H1 (cell line): ENCODE measurements at regions not wholly inside any gene's neighbourhood (a gene's known extent, or its start where the extent isn't known, plus 50 kb on each side); places are given as distances from the start of the nearest gene placed in this dataset.

ENCODE experiments used
- CEBPB ChIP-seq: IDR thresholded peaks from 2 replicates; pipeline ENCODE4 v1.6.1; 2012; ENCODE audit warnings: low read depth, low read length
- FOSL1 ChIP-seq: IDR thresholded peaks from 2 replicates; pipeline ENCODE4 v1.6.1; 2011; ENCODE audit warnings: mild to moderate bottlenecking, low read depth, low read length, moderate library complexity; ENCODE audit not compliant: insufficient read depth
- POLR2A ChIP-seq, 2 experiments: IDR thresholded peaks; 1 replicate in 1 of 2; 2 replicates in 1 of 2; pipeline ENCODE4 v1.6.1; 2011; ENCODE audit warnings: low read depth in 2 of 2, low read length in 2 of 2, mild to moderate bottlenecking in 2 of 2; ENCODE audit errors: control extremely low read depth in 1 of 2
- TF ChIP-seq, protein P1 (sequence below), 3 experiments: IDR thresholded peaks; 1 replicate in 2 of 3; 2 replicates in 1 of 3; pipeline versions ENCODE4 v1.5.1 to v1.6.1; 2011; ENCODE audit warnings: low read length in 3 of 3, mild to moderate bottlenecking in 3 of 3, inconsistent platforms in 2 of 3, low read depth in 1 of 3, moderate library complexity in 1 of 3; ENCODE audit not compliant: insufficient read depth in 1 of 3; ENCODE audit errors: control extremely low read depth in 1 of 3
- TF ChIP-seq, protein P2 (sequence below): IDR thresholded peaks from 2 replicates; pipeline ENCODE4 v1.6.1; 2012; ENCODE audit warnings: low read length, inconsistent platforms

DNA sequence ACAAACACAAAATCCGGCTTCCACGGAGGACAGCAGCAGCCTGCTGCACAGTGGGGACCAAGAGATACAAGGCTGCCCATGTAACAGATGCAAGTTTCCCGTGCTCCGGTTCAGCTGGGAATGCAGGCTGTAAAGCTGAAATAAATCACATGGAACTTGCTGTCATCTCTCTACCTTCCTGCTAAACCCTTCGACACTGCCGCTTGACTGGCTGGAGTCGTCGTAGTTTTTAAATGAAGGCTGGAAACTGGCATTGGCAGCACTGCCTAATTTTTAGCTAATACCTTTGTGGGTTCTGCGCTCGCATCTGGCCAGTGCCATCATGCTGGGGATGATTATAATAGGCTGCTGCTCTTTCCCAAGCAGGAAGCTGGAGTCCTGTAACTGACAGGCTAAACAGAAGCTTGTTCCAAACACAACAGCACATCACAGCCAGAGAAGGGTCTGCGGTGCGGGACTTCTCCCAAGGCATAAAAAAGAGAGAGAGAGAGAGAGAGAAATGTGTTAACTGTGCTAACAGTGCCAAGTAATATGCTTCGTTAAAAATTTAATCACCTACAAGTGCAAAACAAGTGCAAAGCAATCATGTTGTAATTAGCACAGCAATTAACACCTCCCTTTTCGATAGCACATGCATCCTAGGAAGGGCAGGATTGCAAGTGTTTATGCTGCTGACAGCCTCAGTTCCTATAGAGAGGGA, 146.1 kb downstream of the TFAP2A start:
- TF ChIP-seq, protein P1, sequence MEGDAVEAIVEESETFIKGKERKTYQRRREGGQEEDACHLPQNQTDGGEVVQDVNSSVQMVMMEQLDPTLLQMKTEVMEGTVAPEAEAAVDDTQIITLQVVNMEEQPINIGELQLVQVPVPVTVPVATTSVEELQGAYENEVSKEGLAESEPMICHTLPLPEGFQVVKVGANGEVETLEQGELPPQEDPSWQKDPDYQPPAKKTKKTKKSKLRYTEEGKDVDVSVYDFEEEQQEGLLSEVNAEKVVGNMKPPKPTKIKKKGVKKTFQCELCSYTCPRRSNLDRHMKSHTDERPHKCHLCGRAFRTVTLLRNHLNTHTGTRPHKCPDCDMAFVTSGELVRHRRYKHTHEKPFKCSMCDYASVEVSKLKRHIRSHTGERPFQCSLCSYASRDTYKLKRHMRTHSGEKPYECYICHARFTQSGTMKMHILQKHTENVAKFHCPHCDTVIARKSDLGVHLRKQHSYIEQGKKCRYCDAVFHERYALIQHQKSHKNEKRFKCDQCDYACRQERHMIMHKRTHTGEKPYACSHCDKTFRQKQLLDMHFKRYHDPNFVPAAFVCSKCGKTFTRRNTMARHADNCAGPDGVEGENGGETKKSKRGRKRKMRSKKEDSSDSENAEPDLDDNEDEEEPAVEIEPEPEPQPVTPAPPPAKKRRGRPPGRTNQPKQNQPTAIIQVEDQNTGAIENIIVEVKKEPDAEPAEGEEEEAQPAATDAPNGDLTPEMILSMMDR (IDR thresholded peaks at IDR 0.05; ENCODE audit: control extremely low read depth in 1 of 3, insufficient read depth in 1 of 3, low read depth in 1 of 3, low read length in 3 of 3): no peak
- no peak for TF ChIP-seq CEBPB
- no peak for TF ChIP-seq POLR2A (IDR thresholded peaks at IDR 0.05; ENCODE audit: control extremely low read depth in 1 of 2, low read depth in 2 of 2, low read length in 2 of 2)
- TF ChIP-seq, protein P2, sequence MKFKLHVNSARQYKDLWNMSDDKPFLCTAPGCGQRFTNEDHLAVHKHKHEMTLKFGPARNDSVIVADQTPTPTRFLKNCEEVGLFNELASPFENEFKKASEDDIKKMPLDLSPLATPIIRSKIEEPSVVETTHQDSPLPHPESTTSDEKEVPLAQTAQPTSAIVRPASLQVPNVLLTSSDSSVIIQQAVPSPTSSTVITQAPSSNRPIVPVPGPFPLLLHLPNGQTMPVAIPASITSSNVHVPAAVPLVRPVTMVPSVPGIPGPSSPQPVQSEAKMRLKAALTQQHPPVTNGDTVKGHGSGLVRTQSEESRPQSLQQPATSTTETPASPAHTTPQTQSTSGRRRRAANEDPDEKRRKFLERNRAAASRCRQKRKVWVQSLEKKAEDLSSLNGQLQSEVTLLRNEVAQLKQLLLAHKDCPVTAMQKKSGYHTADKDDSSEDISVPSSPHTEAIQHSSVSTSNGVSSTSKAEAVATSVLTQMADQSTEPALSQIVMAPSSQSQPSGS: no peak
- TF ChIP-seq FOSL1: no peak
